ENCODE measurements at regions not wholly inside any gene's neighbourhood (a gene's known extent, or its start where the extent isn't known, plus 50 kb on each side); places are given as distances from the start of the nearest gene placed in this dataset.

GRCh38 chr6:163825033-163825432, 410.5 kb downstream of the QKI start:
- POLR2A ChIA-PET = no interaction called here
- H3K9me3 ChIP-seq (ENCODE audit: control insufficient read depth in 1 of 2, insufficient read depth in 1 of 2, low read length in 2 of 2) = peaks cover 0 to 5% of the 10 kb centered on the region in 2 experiments
- no peaks in the 10 kb centered on the region for H3K4me1 ChIP-seq (ENCODE audit: insufficient read depth, low read length)
- Mint-ChIP-seq H3K27ac (no peak overlapping the region), H3K4me1 (ENCODE audit: low read depth) (no peaks in the 10 kb centered on the region), H3K36me3 (ENCODE audit: low read depth) (no peaks in the 10 kb centered on the region), H3K4me3 (no peak overlapping the region), H3K9me3 (no peaks in the 10 kb centered on the region), H3K27me3 (peaks cover 8% of the 10 kb centered on the region)
- no peaks in the 10 kb centered on the region for H3K36me3 ChIP-seq (ENCODE audit: insufficient read depth, low read length)
- H3K4me3 ChIP-seq (ENCODE audit: low read length) = no peak overlapping the region
- no peak overlapping the region for H3K27ac ChIP-seq (ENCODE audit: low read depth in 1 of 2, low read length in 2 of 2)
- TF ChIP-seq, protein P1, sequence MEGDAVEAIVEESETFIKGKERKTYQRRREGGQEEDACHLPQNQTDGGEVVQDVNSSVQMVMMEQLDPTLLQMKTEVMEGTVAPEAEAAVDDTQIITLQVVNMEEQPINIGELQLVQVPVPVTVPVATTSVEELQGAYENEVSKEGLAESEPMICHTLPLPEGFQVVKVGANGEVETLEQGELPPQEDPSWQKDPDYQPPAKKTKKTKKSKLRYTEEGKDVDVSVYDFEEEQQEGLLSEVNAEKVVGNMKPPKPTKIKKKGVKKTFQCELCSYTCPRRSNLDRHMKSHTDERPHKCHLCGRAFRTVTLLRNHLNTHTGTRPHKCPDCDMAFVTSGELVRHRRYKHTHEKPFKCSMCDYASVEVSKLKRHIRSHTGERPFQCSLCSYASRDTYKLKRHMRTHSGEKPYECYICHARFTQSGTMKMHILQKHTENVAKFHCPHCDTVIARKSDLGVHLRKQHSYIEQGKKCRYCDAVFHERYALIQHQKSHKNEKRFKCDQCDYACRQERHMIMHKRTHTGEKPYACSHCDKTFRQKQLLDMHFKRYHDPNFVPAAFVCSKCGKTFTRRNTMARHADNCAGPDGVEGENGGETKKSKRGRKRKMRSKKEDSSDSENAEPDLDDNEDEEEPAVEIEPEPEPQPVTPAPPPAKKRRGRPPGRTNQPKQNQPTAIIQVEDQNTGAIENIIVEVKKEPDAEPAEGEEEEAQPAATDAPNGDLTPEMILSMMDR (IDR thresholded peaks at IDR 0.05) = no peak
- intact Hi-C loops (cut with DNase I, micrococcal nuclease) = no loop called here
- ATAC-seq (ENCODE audit: poor library complexity) = no peak
- CTCF ChIA-PET = no interaction called here
- no peak for DNase-seq
- H3K27me3 ChIP-seq (ENCODE audit: control insufficient read depth in 1 of 2, insufficient read depth in 2 of 2, low read length in 2 of 2) = peaks cover 0 to 2% of the 10 kb centered on the region in 2 experiments

- Mint-ChIP-seq H3K36me3 (ENCODE audit: low read depth) (no peaks in the 10 kb centered on the region), H3K27ac (no peak overlapping the region), H3K9me3 (no peaks in the 10 kb centered on the region), H3K4me3 (no peak overlapping the region), H3K27me3 (peaks cover 5% of the 10 kb centered on the region), H3K4me1 (ENCODE audit: low read depth) (no peaks in the 10 kb centered on the region)
- Histone ChIP-seq H3K9me3 (ENCODE audit: control insufficient read depth in 1 of 2, insufficient read depth in 1 of 2, low read length in 2 of 2) (peaks cover 0 to 9% of the 10 kb centered on the region in 2 experiments), H3K27me3 (ENCODE audit: control insufficient read depth in 1 of 2, insufficient read depth in 2 of 2, low read length in 2 of 2) (peaks cover 0 to 2% of the 10 kb centered on the region in 2 experiments), H3K36me3 (ENCODE audit: insufficient read depth, low read length) (no peaks in the 10 kb centered on the region), H3K4me1 (ENCODE audit: insufficient read depth, low read length) (no peaks in the 10 kb centered on the region), H3K4me3 (ENCODE audit: low read length) (no peak overlapping the region), H3K27ac (ENCODE audit: low read depth in 1 of 2, low read length in 2 of 2) (no peak overlapping the region)
- intact Hi-C loops (cut with DNase I, micrococcal nuclease) = no loop called here
- DNase-seq (no peak), ATAC-seq (ENCODE audit: poor library complexity) (no peak)
- ChIA-PET CTCF (no interaction called here), POLR2A (no interaction called here)
- TF ChIP-seq, protein P1 (IDR thresholded peaks at IDR 0.05) = no peak
Observed at GRCh38 chr6:163823577-163823976, 409.1 kb downstream of the QKI start.

DNA sequence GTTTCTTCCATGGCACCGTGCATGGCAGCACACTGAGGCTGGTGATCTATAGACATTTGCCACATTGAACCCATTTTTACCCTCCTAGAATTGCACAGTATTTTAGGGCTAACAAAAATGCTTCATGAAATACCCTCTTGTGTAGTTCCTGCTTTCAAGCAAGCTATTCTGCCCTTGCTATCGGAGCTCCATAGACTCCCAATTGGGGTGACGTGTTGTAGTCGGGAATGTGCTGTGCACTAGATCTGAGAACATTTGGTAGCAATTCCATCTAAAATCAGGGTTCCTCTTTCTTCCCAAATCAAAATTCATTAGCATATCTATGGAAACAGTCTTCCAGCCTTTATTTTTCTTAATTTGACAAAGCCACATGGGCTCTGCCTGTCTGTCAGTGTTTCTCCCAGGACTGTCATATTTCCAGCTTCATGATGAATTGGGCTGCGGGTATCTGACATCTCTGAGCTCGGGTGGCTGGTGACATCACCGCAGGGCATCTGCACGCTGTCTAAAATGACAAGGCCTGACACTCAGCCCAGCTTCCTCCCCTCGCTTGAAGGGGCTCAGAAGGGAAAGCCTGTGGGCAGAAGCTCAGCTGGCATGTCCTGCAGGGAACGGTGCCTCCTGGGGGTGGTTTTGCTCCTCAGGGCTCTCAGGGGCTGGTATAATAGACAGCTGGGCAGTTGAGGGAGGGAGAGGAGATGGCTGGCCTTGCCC, 406.4 kb downstream of the QKI start:
- no peak overlapping the region for H3K4me3 ChIP-seq (ENCODE audit: low read length)
- no peaks in the 10 kb centered on the region for H3K27me3 Mint-ChIP-seq
- H3K27ac Mint-ChIP-seq = no peak overlapping the region
- TF ChIP-seq, protein P1 (IDR thresholded peaks at IDR 0.05) = no peak
- ChIA-PET POLR2A (no interaction called here), CTCF (no interaction called here)
- no peak overlapping the region for H3K27ac ChIP-seq (ENCODE audit: low read depth in 1 of 2, low read length in 2 of 2)
- DNase-seq (no peak), ATAC-seq (ENCODE audit: poor library complexity) (no peak)
- H3K4me1 Mint-ChIP-seq (ENCODE audit: low read depth) = no peaks in the 10 kb centered on the region
- no peaks in the 10 kb centered on the region for H3K27me3 ChIP-seq (ENCODE audit: control insufficient read depth in 1 of 2, insufficient read depth in 2 of 2, low read length in 2 of 2)
- no peaks in the 10 kb centered on the region for H3K9me3 Mint-ChIP-seq
- intact Hi-C loops (cut with DNase I, micrococcal nuclease) = no loop called here
- H3K36me3 Mint-ChIP-seq (ENCODE audit: low read depth) = no peaks in the 10 kb centered on the region
- peaks cover 0 to 9% of the 10 kb centered on the region in 2 experiments for H3K9me3 ChIP-seq (ENCODE audit: control insufficient read depth in 1 of 2, insufficient read depth in 1 of 2, low read length in 2 of 2)
- no peaks in the 10 kb centered on the region for H3K4me1 ChIP-seq (ENCODE audit: insufficient read depth, low read length)
- no peak overlapping the region for H3K4me3 Mint-ChIP-seq
- H3K36me3 ChIP-seq (ENCODE audit: insufficient read depth, low read length) = no peaks in the 10 kb centered on the region

Measured in CD4-positive, alpha-beta T cell (primary cell).